ENCODE measurements at regions not wholly inside any gene's neighbourhood (a gene's known extent, or its start where the extent isn't known, plus 50 kb on each side); places are given as distances from the start of the nearest gene placed in this dataset.
"Not testable (repeated sequence)": the region's sequence is repeated elsewhere in the genome, so short reads cannot be mapped to it uniquely, and the experiment has no call there.

GRCh38 chr2:111249806-111250205, 129.1 kb downstream of the BCL2L11 start:
- TF ChIP-seq, protein P1, sequence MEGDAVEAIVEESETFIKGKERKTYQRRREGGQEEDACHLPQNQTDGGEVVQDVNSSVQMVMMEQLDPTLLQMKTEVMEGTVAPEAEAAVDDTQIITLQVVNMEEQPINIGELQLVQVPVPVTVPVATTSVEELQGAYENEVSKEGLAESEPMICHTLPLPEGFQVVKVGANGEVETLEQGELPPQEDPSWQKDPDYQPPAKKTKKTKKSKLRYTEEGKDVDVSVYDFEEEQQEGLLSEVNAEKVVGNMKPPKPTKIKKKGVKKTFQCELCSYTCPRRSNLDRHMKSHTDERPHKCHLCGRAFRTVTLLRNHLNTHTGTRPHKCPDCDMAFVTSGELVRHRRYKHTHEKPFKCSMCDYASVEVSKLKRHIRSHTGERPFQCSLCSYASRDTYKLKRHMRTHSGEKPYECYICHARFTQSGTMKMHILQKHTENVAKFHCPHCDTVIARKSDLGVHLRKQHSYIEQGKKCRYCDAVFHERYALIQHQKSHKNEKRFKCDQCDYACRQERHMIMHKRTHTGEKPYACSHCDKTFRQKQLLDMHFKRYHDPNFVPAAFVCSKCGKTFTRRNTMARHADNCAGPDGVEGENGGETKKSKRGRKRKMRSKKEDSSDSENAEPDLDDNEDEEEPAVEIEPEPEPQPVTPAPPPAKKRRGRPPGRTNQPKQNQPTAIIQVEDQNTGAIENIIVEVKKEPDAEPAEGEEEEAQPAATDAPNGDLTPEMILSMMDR (IDR thresholded peaks at IDR 0.05; ENCODE audit: borderline replicate concordance, control extremely low read depth, extremely low read depth, insufficient read depth, missing control alignments), result no peak
- DNase-seq (ENCODE audit: low spot score), result no peak
- in situ Hi-C loops (cut with MboI; ENCODE audit: low sequenced_read_pairs, unreplicated experiment), result no loop called here

GRCh38 chr2:111250448-111251030, 129.8 kb downstream of the BCL2L11 start:
- no peak for DNase-seq (ENCODE audit: low spot score)
- in situ Hi-C loops (cut with MboI; ENCODE audit: low sequenced_read_pairs, unreplicated experiment), result no loop called here
- TF ChIP-seq, protein P1 (IDR thresholded peaks at IDR 0.05; ENCODE audit: borderline replicate concordance, control extremely low read depth, extremely low read depth, insufficient read depth, missing control alignments), result no peak

- in situ Hi-C loops (cut with MboI; ENCODE audit: low sequenced_read_pairs, unreplicated experiment), result no loop called here
- DNase-seq (ENCODE audit: low spot score), result no peak
Observed at GRCh38 chr2:111251711-111252110, 131.0 kb downstream of the BCL2L11 start.

DNA sequence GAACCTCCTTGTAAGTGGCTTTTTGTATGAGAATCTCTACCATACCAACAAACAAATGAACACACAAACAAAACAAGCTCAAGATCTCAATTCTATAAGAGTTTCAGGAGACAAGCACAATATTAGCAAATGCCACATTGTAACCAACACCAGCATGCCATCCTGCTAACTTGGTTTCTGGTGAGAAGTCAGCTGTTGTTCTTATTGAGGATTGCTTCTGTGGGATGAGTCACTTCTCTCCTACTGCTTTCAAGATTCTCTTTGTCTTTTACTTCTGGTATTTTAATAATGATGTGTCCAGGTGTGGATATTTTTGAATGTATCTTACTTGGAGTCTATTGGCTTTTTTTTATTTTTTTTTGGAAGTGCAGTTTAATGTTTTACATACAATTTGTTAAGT, 131.7 kb downstream of the BCL2L11 start:
- no peak for DNase-seq (ENCODE audit: low spot score)
- in situ Hi-C loops (cut with MboI; ENCODE audit: low sequenced_read_pairs, unreplicated experiment), result no loop called here
- TF ChIP-seq, protein P1 (IDR thresholded peaks at IDR 0.05; ENCODE audit: borderline replicate concordance, control extremely low read depth, extremely low read depth, insufficient read depth, missing control alignments), result no peak

More at GRCh38 chr2:111251711-111252110, 131.0 kb downstream of the BCL2L11 start:
- TF ChIP-seq, protein P1 (IDR thresholded peaks at IDR 0.05; ENCODE audit: borderline replicate concordance, control extremely low read depth, extremely low read depth, insufficient read depth, missing control alignments), result no peak

- in situ Hi-C loops (cut with MboI; ENCODE audit: low sequenced_read_pairs, unreplicated experiment); DNase-seq (ENCODE audit: low spot score): not testable (repeated sequence)
Observed at GRCh38 chr2:111254916-111255315, 134.2 kb downstream of the BCL2L11 start.

DNA sequence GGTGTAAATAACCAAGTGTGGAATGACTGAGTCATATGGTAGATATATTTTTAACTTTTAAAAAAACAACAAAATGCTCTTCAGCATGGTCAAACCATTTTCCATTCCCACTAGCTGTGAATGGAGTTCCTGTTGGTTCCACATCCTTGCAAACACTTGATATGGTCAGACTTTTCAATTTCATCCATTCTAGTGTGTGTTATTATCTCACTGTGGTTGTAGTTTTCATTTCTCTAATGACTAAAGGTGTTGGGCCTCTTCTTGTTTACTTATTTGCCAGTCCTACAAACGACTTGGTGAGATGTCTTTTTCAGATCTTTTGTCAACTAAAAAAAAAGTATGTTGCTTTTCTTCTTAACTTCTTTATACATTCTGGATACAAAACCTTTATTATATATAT, 135.9 kb downstream of the BCL2L11 start:
- in situ Hi-C loops (cut with MboI; ENCODE audit: low sequenced_read_pairs, unreplicated experiment), result not testable (repeated sequence)

GRCh38 chr2:111257607-111258006, 136.9 kb downstream of the BCL2L11 start:
- in situ Hi-C loops (cut with MboI; ENCODE audit: low sequenced_read_pairs, unreplicated experiment); DNase-seq (ENCODE audit: low spot score): not testable (repeated sequence)

More for the DNA sequence above, 135.9 kb downstream of the BCL2L11 start:
- not testable (repeated sequence) for DNase-seq (ENCODE audit: low spot score)

- DNase-seq (ENCODE audit: low spot score); in situ Hi-C loops (cut with MboI; ENCODE audit: low sequenced_read_pairs, unreplicated experiment): not testable (repeated sequence)
Observed at GRCh38 chr2:111258318-111258717, 137.6 kb downstream of the BCL2L11 start.

DNA sequence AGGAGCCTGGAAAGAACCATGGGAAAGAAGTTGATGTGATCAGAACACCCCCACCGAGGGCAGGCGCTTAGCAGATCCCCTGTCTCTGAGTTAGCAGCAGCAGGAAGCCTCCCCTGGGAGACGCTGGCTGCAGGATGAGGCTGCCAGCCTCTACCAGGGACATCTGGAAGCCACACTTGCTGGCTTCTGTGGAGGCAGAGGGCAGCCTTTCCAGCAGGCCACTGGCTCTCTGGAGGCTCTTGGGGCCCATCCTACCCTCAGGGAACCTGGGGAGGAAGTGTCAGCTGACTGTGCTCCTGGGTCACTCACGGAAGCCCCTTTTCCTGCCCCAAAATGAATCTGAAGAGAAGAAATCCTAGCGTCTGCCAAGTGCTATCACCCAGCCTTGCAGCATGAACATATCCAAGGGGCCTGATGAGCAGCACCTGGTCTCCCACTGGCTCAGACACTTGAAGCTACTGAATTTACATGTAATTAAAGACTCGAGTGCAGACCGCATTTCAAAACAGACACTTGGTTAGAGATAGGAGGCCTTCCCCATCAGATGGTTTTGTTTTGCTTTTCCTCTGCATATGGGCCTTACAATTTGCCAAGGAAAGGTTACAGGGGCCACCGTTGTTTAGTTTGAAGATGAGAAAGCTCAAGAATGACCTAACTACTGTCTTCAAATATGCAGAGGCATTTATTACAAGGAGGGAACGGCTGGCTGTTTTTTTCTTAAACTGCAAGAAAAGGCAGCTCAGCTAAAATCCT, 142.1 kb downstream of the BCL2L11 start:
- DNase-seq (ENCODE audit: low spot score); in situ Hi-C loops (cut with MboI; ENCODE audit: low sequenced_read_pairs, unreplicated experiment): not testable (repeated sequence)

- in situ Hi-C loops (cut with MboI; ENCODE audit: low sequenced_read_pairs, unreplicated experiment); DNase-seq (ENCODE audit: low spot score): not testable (repeated sequence)
Observed at GRCh38 chr2:111263380-111264017, 142.8 kb downstream of the BCL2L11 start.

- in situ Hi-C loops (cut with MboI; ENCODE audit: low sequenced_read_pairs, unreplicated experiment); DNase-seq (ENCODE audit: low spot score): not testable (repeated sequence)
Observed at GRCh38 chr2:111264956-111265355, 144.2 kb downstream of the BCL2L11 start.

DNA sequence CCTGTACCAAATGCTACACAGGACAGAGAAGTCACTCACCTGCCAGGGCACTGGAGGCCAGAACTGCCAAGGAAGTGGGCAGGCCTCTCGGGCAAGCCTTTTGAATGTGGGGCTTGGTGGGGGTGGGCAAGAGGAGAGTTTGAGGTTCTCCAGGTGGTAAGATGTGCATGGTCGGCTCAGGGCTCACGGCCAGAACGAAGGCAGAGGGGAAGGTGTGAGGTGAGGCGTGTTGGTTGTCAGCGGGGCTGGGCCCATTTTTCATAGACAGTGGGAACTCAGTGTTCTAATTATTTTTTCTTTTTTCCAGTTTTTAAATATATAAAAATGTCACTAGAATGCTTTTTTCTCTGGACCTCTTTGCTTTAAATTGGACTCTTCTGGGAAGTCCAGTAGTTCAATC, 145.8 kb downstream of the BCL2L11 start:
- DNase-seq (ENCODE audit: low spot score); in situ Hi-C loops (cut with MboI; ENCODE audit: low sequenced_read_pairs, unreplicated experiment): not testable (repeated sequence)

DNA sequence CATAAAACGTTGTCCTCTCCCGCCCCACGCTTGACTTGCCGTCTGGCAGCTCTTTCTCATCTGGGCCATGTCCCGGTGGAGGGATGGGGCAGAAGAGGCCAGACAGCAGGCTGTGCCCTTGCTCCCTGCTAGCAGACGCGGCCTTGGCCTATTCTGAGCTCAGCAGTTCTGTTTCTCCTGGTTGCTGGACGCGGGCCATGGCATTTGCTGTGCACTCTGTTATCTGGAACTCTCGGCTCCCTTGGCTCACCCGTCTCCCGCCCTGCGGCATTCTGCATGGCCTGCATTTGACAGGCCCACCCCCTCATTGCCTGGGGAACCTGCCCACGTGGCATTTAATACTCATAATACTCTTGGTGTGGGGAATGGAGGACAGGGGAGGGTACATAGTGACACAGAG, 146.3 kb downstream of the BCL2L11 start:
- in situ Hi-C loops (cut with MboI; ENCODE audit: low sequenced_read_pairs, unreplicated experiment); DNase-seq (ENCODE audit: low spot score): not testable (repeated sequence)
